ENCODE measurements at regions not wholly inside any gene's neighbourhood (a gene's known extent, or its start where the extent isn't known, plus 50 kb on each side); places are given as distances from the start of the nearest gene placed in this dataset.

- DNase-seq, result no peak
Measured at GRCh38 chr2:136399667-136400289, 281.8 kb upstream of the CXCR4 start.

GRCh38 chr2:136395582-136395981, 277.6 kb upstream of the CXCR4 start:
- no peak for DNase-seq

DNA sequence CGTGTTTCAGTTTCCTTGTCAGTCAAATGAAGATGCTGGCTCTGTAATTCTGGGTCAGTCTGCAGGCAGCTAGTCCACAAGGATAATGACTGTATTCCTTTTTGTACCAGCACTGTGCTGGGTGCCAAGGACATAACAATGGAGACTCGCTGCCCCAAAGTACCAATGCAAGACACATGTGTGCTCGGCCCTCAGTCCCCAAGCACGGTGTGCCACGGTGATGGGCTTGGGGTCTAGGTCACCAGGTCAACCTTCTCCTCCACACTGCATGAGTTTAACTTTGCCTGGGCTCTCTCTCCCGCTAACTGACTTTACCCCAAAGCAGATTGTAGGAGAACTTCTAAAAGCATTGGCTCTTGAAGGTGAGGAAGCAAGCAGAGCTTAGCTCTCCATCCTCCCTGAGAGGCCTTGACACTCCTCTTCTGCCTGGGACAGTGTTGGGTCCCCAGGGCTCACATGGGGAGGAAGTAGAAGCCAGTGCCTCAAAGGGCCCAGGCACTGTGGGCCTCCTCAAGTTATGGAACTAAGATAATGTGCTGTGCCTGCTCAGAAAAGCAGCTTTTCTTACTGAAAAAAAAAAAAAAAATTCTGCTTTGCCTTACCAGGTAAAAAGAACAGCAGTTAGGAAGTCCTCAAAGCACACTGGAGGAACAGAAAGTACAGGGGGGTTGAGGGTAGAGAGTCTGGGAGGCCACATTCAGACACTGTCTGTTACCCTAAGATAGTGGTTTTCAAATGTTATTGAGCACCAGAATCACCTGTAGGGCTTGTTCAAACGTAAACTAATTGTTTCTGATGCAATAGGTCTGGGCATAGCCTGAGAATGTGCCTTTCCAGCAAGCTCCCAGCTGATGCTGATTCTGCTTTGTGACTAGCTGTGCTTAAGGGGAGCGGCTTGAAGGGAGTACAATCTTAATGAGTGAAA, 276.4 kb upstream of the CXCR4 start:
- DNase-seq, result no peak

GRCh38 chr2:136393514-136393913, 275.6 kb upstream of the CXCR4 start:
- no peak for DNase-seq

GRCh38 chr2:136392897-136393505, 275.1 kb upstream of the CXCR4 start:
- DNase-seq, result no peak

DNA sequence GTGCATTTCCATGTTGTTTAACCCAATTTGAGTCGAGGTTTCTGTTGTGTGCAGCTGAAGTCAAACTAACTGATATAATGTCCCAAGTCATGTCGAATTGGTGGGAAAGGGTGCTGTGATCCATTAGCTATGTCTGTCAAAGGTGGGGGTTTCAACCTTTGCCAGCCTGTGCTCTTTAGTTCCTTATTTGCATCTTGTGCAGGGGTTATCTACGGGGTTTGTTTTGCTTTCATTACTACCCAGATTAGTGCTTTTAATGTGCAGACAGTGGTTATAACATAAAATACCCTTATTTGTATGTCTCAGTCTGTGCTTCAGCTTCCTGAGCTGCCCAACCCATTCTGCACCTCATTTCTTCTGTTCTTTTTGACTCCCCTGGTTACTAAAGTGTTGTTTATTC, 271.9 kb upstream of the CXCR4 start:
- no peak for DNase-seq

DNA sequence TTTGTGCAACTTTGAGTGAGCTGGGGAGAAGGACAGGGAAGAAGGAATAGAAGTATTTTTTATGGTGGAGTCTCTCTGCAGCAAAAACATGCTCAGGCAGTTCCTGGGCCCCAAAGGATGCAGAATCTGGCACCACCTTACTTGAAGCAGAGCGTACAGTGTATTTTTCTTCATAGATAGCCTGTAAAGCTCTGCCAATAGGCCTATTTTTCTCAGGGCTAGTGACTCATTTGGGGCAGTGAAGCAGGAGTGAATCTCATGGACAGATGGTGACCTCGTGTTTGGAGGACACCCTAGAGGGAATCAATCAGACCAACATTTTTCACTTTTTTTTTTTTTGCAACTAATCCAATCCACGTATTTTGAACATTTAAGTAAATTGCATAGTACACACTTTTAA, 268.1 kb upstream of the CXCR4 start:
- DNase-seq, result peak; percentile 31 to 69

- no peak for DNase-seq
Measured at GRCh38 chr2:136384531-136385303, 266.8 kb upstream of the CXCR4 start.

- DNase-seq, result no peak
Measured at GRCh38 chr2:136383167-136383566, 265.2 kb upstream of the CXCR4 start.

GRCh38 chr2:136381722-136382633, 264.0 kb upstream of the CXCR4 start:
- DNase-seq, result no peak

- DNase-seq, result no peak
Measured at GRCh38 chr2:136381245-136381644, 263.3 kb upstream of the CXCR4 start.

- DNase-seq, result no peak
Measured at GRCh38 chr2:136378712-136379595, 261.0 kb upstream of the CXCR4 start.

GRCh38 chr2:136377423-136378382, 259.8 kb upstream of the CXCR4 start:
- DNase-seq, result no peak

GRCh38 chr2:136376798-136377211, 258.9 kb upstream of the CXCR4 start:
- DNase-seq, result no peak

DNA sequence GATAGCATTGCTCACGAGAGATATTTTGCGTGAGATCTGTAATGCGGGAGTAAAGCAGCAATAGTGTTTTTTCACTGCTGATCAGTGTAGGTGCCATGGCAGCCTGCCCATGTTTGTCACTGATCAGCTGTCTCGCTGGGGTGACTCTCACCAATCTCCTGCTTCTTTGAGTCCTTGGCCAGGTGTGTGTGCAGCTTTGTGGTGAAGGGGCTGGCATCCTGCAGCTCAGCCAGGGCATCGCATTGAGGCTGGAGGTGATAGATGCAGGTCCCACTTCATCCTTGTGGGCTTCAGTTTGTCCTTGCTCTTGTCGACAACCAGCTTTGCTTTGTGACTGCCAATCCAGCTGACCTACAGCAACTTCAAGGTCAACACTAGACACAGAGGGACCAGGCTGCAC, 258.3 kb upstream of the CXCR4 start:
- no peak for DNase-seq

DNA sequence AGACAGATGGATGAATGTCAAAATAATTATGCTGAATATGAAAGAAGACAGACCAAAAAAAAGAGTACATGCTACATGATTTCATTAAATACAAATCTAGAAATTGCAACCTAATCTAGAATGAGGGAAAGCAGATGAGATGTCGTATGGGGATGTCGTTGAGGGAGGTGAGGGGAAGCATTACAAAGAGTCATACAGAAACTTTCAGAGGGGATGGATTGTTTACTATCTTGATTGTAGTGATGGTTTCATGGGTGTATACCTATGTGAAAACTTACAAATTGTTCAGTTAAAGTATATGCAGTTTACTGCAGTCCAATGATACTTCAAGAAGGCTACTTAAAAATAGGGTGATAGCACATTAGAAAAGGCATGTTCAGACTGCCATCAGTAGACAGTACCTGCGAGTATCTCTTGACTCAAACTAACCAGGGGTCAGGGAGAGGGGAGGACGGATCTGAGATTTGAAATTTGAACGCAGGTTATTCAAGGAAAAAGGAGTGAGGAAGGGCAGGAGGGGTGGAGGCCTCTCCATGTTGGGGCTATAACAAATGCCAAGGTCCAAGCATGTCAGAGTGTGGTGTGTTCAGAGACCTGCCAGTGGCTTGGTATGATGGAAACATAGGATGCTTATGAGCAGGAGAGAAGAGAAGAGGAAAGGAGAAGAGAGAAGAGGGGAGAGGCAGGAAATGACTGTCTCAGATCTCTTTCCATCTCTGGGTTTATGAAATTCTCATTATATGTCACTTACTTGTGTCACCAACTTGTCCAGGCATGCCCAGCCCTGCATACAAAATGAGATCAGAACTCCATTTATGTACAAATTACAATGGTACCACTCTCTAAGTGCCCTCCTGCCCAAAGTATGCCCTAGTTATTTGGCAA, 257.3 kb upstream of the CXCR4 start:
- no peak for DNase-seq

- DNase-seq, result no peak
Measured at GRCh38 chr2:136373841-136374240, 255.9 kb upstream of the CXCR4 start.

GRCh38 chr2:136373029-136373428, 255.1 kb upstream of the CXCR4 start:
- DNase-seq, result no peak

DNA sequence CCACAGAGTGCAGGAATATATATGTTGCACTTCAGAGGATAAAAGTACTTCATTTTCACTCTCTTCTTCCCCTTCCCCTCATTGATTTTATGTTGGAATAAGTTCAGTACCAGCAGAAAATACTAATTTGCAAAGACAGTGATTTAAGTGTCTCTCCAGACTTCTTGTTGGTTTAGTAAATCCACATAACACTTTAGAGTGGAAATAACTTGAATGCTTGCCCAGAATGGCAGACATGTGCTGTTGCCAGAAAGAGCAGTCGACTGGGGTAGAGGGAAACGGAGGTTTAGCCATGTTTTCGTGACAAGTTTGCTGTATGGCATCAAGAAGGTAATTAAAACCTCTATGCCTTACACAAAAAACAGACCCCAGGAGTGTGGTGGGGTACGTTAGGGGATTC, 246.0 kb upstream of the CXCR4 start:
- DNase-seq, result no peak
